ENCODE measurements at regions not wholly inside any gene's neighbourhood (a gene's known extent, or its start where the extent isn't known, plus 50 kb on each side); places are given as distances from the start of the nearest gene placed in this dataset.
"Not testable (repeated sequence)": the region's sequence is repeated elsewhere in the genome, so short reads cannot be mapped to it uniquely, and the experiment has no call there.

GRCh38 chr7:113710310-113711096, 208.3 kb downstream of the PPP1R3A start:
- peak; percentile 36 for DNase-seq (ENCODE audit: low spot score)

DNA sequence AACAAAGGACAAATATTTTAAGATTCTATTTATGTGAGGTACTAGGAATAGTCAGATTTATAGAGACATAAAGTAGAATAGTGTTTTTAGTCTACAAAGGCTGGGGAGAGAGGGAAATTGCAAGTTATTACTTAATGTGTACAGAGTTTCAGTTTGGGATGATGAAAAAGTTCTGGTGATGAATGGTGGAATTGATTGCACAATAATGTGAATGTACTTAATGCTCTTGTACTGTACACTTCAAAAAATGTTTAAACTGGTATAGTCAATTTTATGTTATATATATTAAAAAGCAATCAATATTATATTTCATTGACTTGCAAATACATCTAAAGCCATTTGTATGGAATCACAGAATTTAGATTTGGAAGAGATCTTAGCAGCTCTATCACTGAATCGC, 213.4 kb downstream of the PPP1R3A start:
- no peak for DNase-seq (ENCODE audit: low spot score)

- peak; percentile 2 for DNase-seq (ENCODE audit: low spot score)
Observed at GRCh38 chr7:113698556-113699220, 220.1 kb downstream of the PPP1R3A start.

DNA sequence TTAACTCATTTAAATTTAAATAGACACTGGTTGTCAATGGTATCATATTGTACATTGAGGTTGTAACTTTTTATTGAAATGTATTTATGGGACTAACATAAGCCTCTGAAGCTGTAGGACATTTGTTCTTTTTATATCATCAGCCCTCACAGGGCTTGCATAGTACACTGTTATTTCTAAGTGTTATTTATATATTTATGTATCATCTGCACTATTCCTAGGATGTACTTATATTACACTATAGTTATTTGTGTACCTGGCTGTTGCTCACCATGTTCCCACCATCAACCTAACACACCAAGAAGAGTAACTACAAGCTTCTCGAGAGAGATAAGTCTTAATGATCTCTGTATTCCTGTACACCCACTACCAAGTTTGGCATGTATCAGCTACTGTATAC, 224.7 kb downstream of the PPP1R3A start:
- no peak for DNase-seq (ENCODE audit: low spot score)

- DNase-seq (ENCODE audit: low spot score): no peak
Observed at GRCh38 chr7:113684165-113684564, 234.6 kb downstream of the PPP1R3A start.

GRCh38 chr7:113677811-113678210, 241.0 kb downstream of the PPP1R3A start:
- DNase-seq (ENCODE audit: low spot score): no peak

DNA sequence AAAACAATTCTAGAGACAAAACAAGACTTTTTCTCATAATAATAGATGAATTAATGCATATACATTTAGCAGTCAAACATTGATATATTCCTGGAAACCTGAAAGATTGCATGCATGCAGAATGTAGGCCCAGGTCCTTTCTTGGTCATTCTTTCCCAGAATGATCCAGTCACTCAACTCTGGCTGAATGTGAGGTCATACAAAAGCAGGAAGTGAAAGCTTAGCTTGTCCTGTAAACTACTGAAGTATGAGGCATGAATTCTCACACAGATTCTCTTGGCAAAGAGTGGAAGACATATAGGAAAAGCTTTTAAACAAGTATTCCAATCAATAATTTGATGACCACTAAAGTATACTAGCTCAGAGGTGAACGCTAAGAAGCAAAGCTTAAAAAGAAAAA, 253.9 kb downstream of the PPP1R3A start:
- DNase-seq (ENCODE audit: low spot score): no peak

DNA sequence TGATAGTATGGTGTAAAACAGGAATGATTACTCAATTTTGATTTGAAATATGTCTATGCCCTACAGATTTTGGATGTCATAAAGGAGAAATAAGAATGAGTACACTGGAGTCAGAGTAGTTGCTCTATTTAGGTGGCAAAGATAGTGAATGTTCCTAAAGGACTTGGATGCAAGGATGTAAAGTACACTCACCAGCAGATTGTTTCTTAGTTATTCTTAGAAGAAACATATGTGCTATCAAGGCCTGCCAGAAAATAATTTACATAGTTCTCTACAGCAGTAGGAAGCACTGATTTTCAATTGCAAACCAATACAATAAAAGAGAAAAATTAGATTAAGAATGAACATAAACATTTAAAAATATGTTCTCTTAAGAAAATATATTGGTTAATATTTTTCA, 259.4 kb downstream of the PPP1R3A start:
- no peak for DNase-seq (ENCODE audit: low spot score)

DNA sequence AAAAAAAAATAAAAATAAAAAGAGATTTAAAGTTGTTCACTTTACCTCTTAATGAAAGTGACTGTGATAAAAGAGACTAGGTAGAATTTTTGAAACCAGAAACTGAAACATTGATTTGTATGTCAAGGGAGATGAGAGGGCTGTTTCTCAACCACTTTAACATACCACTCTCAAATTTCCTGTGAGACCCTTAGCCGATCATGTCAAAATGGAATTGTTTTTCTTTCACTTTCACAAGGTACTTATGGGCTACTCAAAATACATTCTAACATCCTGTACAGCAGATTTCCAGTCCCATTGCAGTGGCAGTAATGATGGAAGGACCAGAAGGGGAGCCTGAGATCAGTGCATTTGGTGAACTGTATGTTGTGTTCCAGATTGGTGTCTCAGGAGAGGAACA, 261.2 kb downstream of the PPP1R3A start:
- no peak for DNase-seq (ENCODE audit: low spot score)

DNA sequence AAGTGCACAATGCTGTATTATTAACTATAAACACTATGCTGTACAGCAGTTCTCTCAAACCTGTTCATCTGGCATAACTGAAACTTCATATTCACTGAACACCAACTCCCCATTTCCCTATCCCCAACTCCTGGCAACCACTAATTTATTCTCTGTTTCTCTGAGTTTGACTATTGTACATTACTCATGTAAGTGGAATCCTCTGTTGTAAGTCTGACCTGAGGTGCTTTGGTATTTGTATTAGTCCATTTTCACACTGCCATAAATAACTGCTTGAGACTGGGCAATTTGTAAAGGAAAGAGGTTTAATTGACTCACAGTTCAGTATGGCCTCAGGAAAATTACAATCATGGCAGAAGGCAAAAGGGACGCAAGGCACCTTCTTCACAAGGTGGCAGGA, 266.3 kb downstream of the PPP1R3A start:
- DNase-seq (ENCODE audit: low spot score): no peak

DNA sequence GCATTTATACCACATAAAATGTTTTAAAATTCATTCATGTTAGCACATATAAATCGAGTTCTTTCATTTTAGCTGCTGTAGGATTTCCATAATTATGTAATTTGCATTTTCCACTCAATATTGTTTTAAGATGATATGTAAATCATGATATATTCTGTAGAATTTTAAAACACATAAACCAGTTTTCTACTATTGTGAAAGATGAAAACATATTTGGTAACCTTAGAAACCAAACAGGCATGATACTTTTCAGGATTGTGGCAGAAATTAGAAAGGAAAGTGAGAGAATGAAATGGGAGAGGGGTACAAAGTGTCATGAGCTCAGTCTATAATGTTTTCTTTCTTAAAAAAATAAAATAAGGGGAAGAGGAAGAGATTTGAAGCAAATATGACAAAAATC, 269.3 kb downstream of the PPP1R3A start:
- DNase-seq (ENCODE audit: low spot score): no peak

DNA sequence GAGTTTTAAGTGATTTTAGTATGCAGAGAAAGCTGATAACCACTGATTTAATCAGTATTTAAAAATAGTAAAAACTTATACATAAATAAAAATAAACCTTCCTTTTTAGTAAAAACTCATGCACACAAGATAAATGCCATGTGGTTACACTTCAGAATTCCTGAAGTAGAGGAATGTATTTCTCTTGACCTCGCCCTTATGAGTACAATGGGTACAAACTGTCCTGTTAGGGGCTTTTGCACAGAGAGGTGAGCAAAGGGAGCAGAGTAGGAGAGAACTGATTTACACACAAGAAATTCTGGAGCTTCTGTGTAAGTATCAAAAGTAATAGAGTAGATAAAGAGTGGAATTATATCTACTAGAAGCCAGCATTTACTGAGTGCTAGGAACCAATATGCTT, 279.6 kb downstream of the PPP1R3A start:
- no peak for DNase-seq (ENCODE audit: low spot score)

- peak; percentile 2 for DNase-seq (ENCODE audit: low spot score)
Observed at GRCh38 chr7:113636727-113637421, 281.9 kb downstream of the PPP1R3A start.

GRCh38 chr7:113635492-113635891, 283.3 kb downstream of the PPP1R3A start:
- no peak for DNase-seq (ENCODE audit: low spot score)

GRCh38 chr7:113633073-113633472, 285.7 kb downstream of the PPP1R3A start:
- no peak for DNase-seq (ENCODE audit: low spot score)

GRCh38 chr7:113628948-113629847, 289.6 kb downstream of the PPP1R3A start:
- DNase-seq (ENCODE audit: low spot score): no peak

DNA sequence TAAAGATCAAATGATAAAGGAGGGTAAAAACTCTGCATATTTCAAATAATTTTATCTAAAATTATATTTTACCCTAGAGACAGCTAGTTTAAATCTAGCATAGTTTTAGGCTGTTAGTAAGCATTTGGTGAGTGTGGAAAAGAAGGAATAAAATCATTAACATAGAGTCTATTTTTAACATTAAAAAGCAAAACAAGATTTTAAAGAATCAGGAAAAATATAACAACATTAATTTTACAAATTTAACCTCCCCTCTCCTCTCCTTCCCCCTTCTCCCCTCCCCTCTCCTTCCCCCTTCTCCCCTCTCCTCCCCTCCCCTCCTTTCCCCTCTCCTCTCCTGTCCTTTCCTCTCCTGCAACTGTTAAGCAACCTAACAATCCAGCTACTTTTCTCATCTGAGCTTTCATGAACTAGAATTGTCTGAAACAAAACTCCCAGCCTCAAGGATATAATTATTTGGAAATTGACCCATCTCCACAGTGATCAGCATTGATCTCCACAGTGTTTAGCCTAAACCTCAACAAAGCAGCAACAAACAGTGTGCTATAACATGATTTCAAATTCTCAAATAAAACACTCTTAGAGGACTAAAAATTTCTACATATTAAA, 293.2 kb downstream of the PPP1R3A start:
- DNase-seq (ENCODE audit: low spot score): no peak

DNA sequence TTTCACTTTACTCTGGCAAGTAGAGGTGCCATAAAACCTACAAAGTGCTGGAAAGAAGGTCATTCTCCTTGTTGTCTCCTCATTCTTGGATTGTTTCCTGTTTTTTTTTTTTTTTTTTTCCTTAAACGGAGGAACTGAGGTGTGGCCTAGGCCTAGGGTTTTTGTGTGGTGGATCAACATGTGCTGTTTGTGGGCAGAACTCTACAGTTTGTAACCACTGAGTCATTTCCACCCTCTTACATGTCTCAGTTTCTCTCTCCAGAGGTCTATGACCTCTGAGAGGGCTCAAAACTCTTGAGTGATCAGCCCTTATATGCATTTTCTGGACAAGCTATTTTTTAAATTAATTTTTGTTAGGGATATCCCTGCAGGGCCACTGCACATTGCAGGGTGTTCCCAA, 296.0 kb downstream of the PPP1R3A start:
- no peak for DNase-seq (ENCODE audit: low spot score)

- no peak for DNase-seq (ENCODE audit: low spot score)
Observed at GRCh38 chr7:113610572-113610971, 308.2 kb downstream of the PPP1R3A start.

DNA sequence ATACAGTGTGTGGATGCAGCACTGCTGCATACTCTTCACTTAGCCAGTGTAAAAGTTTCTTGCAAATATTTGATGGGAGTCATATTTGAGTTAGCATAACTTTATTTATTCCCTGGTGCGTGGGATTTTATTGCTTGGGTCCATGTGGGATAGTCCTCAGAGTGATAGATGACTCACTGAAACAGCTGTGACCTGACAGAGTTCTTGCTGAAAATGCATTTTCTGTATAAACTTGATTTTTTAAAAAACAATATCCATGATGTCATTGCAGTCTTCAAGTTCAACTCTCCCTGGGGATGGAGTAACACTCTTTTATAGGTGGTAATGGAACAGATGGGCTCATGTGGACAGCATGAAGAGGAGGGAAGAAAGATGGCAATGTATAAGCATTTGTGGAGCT, 310.0 kb downstream of the PPP1R3A start:
- DNase-seq (ENCODE audit: low spot score): no peak

- DNase-seq (ENCODE audit: low spot score): no peak
Observed at GRCh38 chr7:113606325-113606724, 312.5 kb downstream of the PPP1R3A start.

DNA sequence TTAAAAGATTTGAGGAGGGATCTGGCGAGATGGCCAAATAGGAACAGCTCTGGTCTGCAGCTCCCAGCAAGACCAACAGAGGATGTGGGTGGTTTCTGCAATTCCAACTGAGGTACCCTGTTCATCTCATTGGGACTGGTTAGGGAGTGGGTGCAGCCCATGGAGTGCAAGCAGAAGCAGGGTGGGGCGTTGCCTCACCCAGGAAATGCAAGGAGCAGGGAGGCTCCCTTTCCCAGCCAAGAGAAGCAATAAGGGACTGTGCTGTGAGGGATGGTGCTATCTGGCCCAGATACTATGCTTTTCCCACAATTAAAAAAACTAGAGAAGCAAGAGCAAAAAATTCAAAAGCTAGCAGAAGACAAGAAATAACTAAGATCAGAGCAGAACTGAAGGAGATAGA, 318.4 kb downstream of the PPP1R3A start:
- not testable (repeated sequence) for DNase-seq (ENCODE audit: low spot score)

Data from hepatic stellate cell (primary cell).